Osteoblast (primary cell): ENCODE measurements at regions not wholly inside any gene's neighbourhood (a gene's known extent, or its start where the extent isn't known, plus 50 kb on each side); places are given as distances from the start of the nearest gene placed in this dataset.

ENCODE experiments used
- DNase-seq: peaks from one replicate; pipeline ENCODE4 v3.0.0; 2011; ENCODE audit warnings: low spot score, mixed read lengths; ENCODE audit not compliant: insufficient read length; ENCODE audit errors: missing footprints
- H2AFZ ChIP-seq: 2 replicates; pipeline ENCODE4 v1.6.0; 2011; ENCODE audit warnings: mild to moderate bottlenecking, low read length
- H3K27ac ChIP-seq: 2 replicates; pipeline ENCODE4 v1.5.1; 2011; ENCODE audit warnings: mild to moderate bottlenecking, low read depth, low read length, moderate library complexity
- H3K27me3 ChIP-seq: 2 replicates; pipeline ENCODE4 v1.6.0; 2012; ENCODE audit warnings: mild to moderate bottlenecking, control low read depth, inconsistent platforms, low read length, moderate library complexity; ENCODE audit not compliant: insufficient read depth
- H3K36me3 ChIP-seq: 2 replicates; pipeline ENCODE4 v1.5.1; 2011; ENCODE audit warnings: mild to moderate bottlenecking, low read length, control low read depth, moderate library complexity; ENCODE audit not compliant: insufficient read depth
- H3K4me1 ChIP-seq: 2 replicates; pipeline ENCODE4 v1.5.1; 2011; ENCODE audit warnings: mild to moderate bottlenecking, low read length, control low read depth, moderate library complexity; ENCODE audit not compliant: insufficient read depth
- H3K4me2 ChIP-seq: 2 replicates; pipeline ENCODE4 v1.6.0; 2011; ENCODE audit warnings: mild to moderate bottlenecking, low read length; ENCODE audit not compliant: insufficient read depth
- H3K4me3 ChIP-seq: fragments of 200-600 bp; sonication (generic); 3 replicates; pipeline ENCODE4 v1.5.1; 2012; ENCODE audit warnings: mild to moderate bottlenecking, low read length, inconsistent platforms; ENCODE audit not compliant: insufficient read depth
- H3K79me2 ChIP-seq: 2 replicates; pipeline ENCODE4 v1.6.0; 2012; ENCODE audit warnings: mild to moderate bottlenecking, low read length, control low read depth, inconsistent platforms; ENCODE audit not compliant: insufficient read depth
- H3K9me3 ChIP-seq: 2 replicates; pipeline ENCODE4 v1.5.1; 2011; ENCODE audit warnings: low read depth, low read length, control low read depth
- H4K20me1 ChIP-seq: 2 replicates; pipeline ENCODE4 v1.6.0; 2012; ENCODE audit warnings: mild to moderate bottlenecking, low read length, control low read depth; ENCODE audit not compliant: insufficient read depth
- CTCF ChIP-seq: IDR thresholded peaks from 2 replicates; pipeline ENCODE4 v1.5.1; 2011; ENCODE audit warnings: mild to moderate bottlenecking, low read depth, low read length, moderate library complexity; ENCODE audit errors: extremely low read depth

- peaks cover 2% of the 10 kb centered on the region for H3K9me3 ChIP-seq
- TF ChIP-seq CTCF: no peak
- no peaks in the 10 kb centered on the region for H3K36me3 ChIP-seq
- no peak overlapping the region for H3K4me3 ChIP-seq
- no peaks in the 10 kb centered on the region for H3K79me2 ChIP-seq
- no peak overlapping the region for H3K4me2 ChIP-seq
- H3K27ac ChIP-seq: no peak overlapping the region
- DNase-seq: no peak
- no peaks in the 10 kb centered on the region for H4K20me1 ChIP-seq
- no peaks in the 10 kb centered on the region for H3K27me3 ChIP-seq
- H3K4me1 ChIP-seq: no peaks in the 10 kb centered on the region
- no peak overlapping the region for H2AFZ ChIP-seq
Observed at GRCh38 chr18:38972571-38972970, 1407.0 kb upstream of the CELF4 start.

GRCh38 chr18:38971881-38972280, 1406.3 kb upstream of the CELF4 start:
- DNase-seq: no peak
- no peak overlapping the region for H3K4me2 ChIP-seq
- H4K20me1 ChIP-seq: no peaks in the 10 kb centered on the region
- H3K9me3 ChIP-seq: peaks cover 2% of the 10 kb centered on the region
- no peak overlapping the region for H3K4me3 ChIP-seq
- H3K79me2 ChIP-seq: no peaks in the 10 kb centered on the region
- no peaks in the 10 kb centered on the region for H3K36me3 ChIP-seq
- no peak overlapping the region for H2AFZ ChIP-seq
- no peaks in the 10 kb centered on the region for H3K4me1 ChIP-seq
- H3K27ac ChIP-seq: no peak overlapping the region
- TF ChIP-seq CTCF: no peak
- H3K27me3 ChIP-seq: no peaks in the 10 kb centered on the region

DNA sequence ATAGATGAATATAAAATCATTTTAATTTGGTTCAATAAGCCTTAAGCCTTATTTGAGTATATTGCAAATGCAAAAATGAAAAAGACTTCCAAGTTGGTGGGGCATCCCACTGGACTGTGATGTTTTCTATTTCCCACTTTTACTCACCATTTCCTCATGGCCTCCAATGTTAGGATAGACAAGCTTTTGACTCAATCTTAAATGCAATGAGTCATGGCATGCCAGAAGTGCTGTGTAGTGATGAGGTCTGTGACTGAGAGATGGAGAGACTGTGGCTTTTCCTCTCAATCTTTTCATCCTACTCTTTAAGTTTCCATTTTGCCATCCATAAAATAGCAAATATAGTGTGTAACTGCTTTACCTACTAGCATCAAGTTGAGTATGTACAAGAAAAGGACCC, 1401.2 kb upstream of the CELF4 start:
- H4K20me1 ChIP-seq: no peaks in the 10 kb centered on the region
- no peak for DNase-seq
- no peak overlapping the region for H3K4me2 ChIP-seq
- no peaks in the 10 kb centered on the region for H3K79me2 ChIP-seq
- no peak overlapping the region for H3K27ac ChIP-seq
- H2AFZ ChIP-seq: no peak overlapping the region
- no peaks in the 10 kb centered on the region for H3K4me1 ChIP-seq
- no peaks in the 10 kb centered on the region for H3K27me3 ChIP-seq
- H3K36me3 ChIP-seq: no peaks in the 10 kb centered on the region
- TF ChIP-seq CTCF: no peak
- H3K9me3 ChIP-seq: no peaks in the 10 kb centered on the region
- H3K4me3 ChIP-seq: no peak overlapping the region

- no peaks in the 10 kb centered on the region for H3K27me3 ChIP-seq
- no peaks in the 10 kb centered on the region for H3K36me3 ChIP-seq
- no peaks in the 10 kb centered on the region for H3K79me2 ChIP-seq
- H3K4me2 ChIP-seq: no peak overlapping the region
- H3K4me3 ChIP-seq: no peak overlapping the region
- H3K4me1 ChIP-seq: no peaks in the 10 kb centered on the region
- H2AFZ ChIP-seq: no peak overlapping the region
- no peaks in the 10 kb centered on the region for H3K9me3 ChIP-seq
- DNase-seq: no peak
- H4K20me1 ChIP-seq: no peaks in the 10 kb centered on the region
- TF ChIP-seq CTCF: no peak
- H3K27ac ChIP-seq: no peak overlapping the region
Observed at GRCh38 chr18:38963943-38964660, 1398.5 kb upstream of the CELF4 start.
